Activated CD8-positive, alpha-beta T cell treated with anti-CD3 and anti-CD28 coated beads, Interleukin-2, amount 10 ng/mL, durations not matched to agents 7 days and 5 days (primary cell): ENCODE measurements at regions not wholly inside any gene's neighbourhood (a gene's known extent, or its start where the extent isn't known, plus 50 kb on each side); places are given as distances from the start of the nearest gene placed in this dataset.

Source experiments
- ATAC-seq: fragments of 150-1000 bp; cut with Tn5 transposase; one replicate; pipeline ENCODE4 v1.10.0; 2021; ENCODE audit warnings: moderate library complexity
- CTCF ChIA-PET: fragments of 350-600 bp; sonication (Branson Sonifier 250); formaldehyde crosslinking; loops from one replicate; lab custom pipeline; 2021; ENCODE audit warnings: antibody characterized with exemption; lab: Charles Lee
- POLR2A ChIA-PET: fragments of 350-600 bp; sonication (Branson Sonifier 250); formaldehyde crosslinking; loops from one replicate; lab custom pipeline; 2021; ENCODE audit warnings: antibody characterized with exemption; lab: Charles Lee
- DNase-seq: peaks from one replicate; pipeline ENCODE4 v3.0.0-alpha.2; 2020
- H3K27ac Mint-ChIP-seq: one replicate; pipeline ENCODE4 v1.8.0; 2021; ENCODE audit warnings: mild to moderate bottlenecking, mixed read lengths
- H3K27me3 Mint-ChIP-seq: one replicate; pipeline ENCODE4 v1.8.0; 2021; ENCODE audit warnings: low read depth, mixed read lengths
- H3K36me3 Mint-ChIP-seq: one replicate; pipeline ENCODE4 v1.8.0; 2021; ENCODE audit warnings: low read depth, mixed read lengths
- H3K4me1 Mint-ChIP-seq: one replicate; pipeline ENCODE4 v1.8.0; 2021; ENCODE audit warnings: low read depth, mixed read lengths
- H3K4me3 Mint-ChIP-seq: one replicate; pipeline ENCODE4 v1.8.0; 2021; ENCODE audit warnings: mild to moderate bottlenecking, mixed read lengths
- H3K9me3 Mint-ChIP-seq: one replicate; pipeline ENCODE4 v1.8.0; 2022; ENCODE audit warnings: mixed read lengths; ENCODE audit not compliant: insufficient read depth

DNA sequence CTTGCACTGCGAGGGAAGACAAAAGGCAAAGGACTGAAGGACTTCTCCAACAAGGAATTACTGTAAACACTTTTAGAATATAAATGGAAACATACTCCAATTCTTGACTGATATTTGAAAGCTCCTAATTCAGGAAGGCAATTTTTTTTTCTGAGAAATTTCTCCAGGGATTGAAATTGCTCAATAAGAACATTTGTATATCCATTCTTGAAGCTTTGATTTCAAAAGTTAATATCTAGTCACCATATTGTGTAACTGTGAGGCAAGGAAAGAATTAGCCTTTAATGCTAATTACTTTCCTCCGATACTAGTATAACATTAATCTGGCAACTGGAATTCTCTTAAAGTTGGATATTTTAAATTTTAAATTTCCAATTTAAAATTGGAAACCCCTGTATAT is 188.4 kb upstream of the COL1A2 start:
- CTCF ChIA-PET, result no interaction called here
- Mint-ChIP-seq H3K4me1 (no peaks in the 10 kb centered on the region), H3K9me3 (no peaks in the 10 kb centered on the region), H3K4me3 (no peak overlapping the region), H3K36me3 (no peaks in the 10 kb centered on the region), H3K27ac (no peak overlapping the region), H3K27me3 (no peaks in the 10 kb centered on the region)
- POLR2A ChIA-PET, result no interaction called here
- ATAC-seq, result no peak
- no peak for DNase-seq

GRCh38 chr7:94212160-94212559 is 182.5 kb upstream of the COL1A2 start:
- Mint-ChIP-seq H3K27me3 (no peaks in the 10 kb centered on the region), H3K27ac (no peak overlapping the region), H3K4me1 (no peaks in the 10 kb centered on the region), H3K9me3 (no peaks in the 10 kb centered on the region), H3K4me3 (no peak overlapping the region), H3K36me3 (no peaks in the 10 kb centered on the region)
- no peak for DNase-seq
- POLR2A ChIA-PET, result no interaction called here
- CTCF ChIA-PET, result no interaction called here
- no peak for ATAC-seq

- ATAC-seq (no peak), DNase-seq (no peak)
- Mint-ChIP-seq H3K9me3 (no peaks in the 10 kb centered on the region), H3K27me3 (no peaks in the 10 kb centered on the region), H3K36me3 (no peaks in the 10 kb centered on the region), H3K4me3 (no peak overlapping the region), H3K27ac (no peak overlapping the region), H3K4me1 (no peaks in the 10 kb centered on the region)
- POLR2A ChIA-PET, result no interaction called here
- CTCF ChIA-PET, result no interaction called here
Observed at GRCh38 chr7:94216944-94217461, 177.7 kb upstream of the COL1A2 start.

DNA sequence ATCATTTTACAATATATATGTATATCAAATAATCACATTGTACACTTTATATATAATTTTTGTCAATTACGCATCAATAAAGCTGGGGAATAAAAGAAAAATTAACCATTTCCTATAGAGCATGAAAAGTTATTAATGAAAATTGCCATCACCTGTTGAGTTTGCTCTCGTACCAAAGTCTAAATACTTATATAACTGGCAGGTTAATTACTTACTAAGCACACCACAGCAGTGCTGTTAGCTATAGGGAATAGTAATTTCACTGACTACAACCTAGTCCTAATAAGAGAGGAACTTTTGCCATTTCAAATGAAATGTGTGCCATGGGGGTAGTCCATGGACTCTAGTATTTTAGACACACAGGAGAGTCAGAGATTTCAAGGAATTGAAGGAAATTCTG is 176.9 kb upstream of the COL1A2 start:
- no peak for DNase-seq
- CTCF ChIA-PET, result no interaction called here
- POLR2A ChIA-PET, result no interaction called here

DNA sequence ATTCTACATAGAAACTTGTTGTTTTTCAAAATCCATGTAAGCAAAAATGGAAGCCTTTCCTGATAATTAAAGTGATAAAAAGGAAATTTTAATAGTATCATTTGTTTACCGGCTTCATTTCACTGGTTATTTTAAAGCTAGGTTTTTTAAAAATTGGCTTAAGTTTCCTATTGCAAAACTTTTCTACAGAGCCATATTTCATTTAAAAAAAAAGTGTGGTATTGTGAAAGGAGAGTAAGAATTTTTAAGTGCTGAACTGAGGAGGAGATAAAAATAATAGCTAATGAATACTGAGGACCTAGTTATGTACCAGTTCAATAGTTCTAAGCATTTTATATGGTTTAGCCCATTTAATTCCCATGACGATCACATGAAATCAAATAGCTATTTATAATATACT is 172.2 kb upstream of the COL1A2 start:
- H3K9me3 Mint-ChIP-seq, result no peaks in the 10 kb centered on the region
- ChIA-PET POLR2A (no interaction called here), CTCF (interaction anchor here (1.0 kb wide), 1 partner anchor 135 kb away, joined by 3 read pairs; no protein-coding TSS in a partner anchor)
- no peaks in the 10 kb centered on the region for H3K27me3 Mint-ChIP-seq
- no peak overlapping the region for H3K4me3 Mint-ChIP-seq
- H3K4me1 Mint-ChIP-seq, result no peaks in the 10 kb centered on the region
- no peak for DNase-seq
- no peak for ATAC-seq
- no peak overlapping the region for H3K27ac Mint-ChIP-seq
- H3K36me3 Mint-ChIP-seq, result no peaks in the 10 kb centered on the region

More for the DNA sequence above, 176.9 kb upstream of the COL1A2 start:
- ATAC-seq, result no peak
- Mint-ChIP-seq H3K4me3 (no peak overlapping the region), H3K27me3 (no peaks in the 10 kb centered on the region), H3K9me3 (no peaks in the 10 kb centered on the region), H3K4me1 (no peaks in the 10 kb centered on the region), H3K27ac (no peak overlapping the region), H3K36me3 (no peaks in the 10 kb centered on the region)

DNA sequence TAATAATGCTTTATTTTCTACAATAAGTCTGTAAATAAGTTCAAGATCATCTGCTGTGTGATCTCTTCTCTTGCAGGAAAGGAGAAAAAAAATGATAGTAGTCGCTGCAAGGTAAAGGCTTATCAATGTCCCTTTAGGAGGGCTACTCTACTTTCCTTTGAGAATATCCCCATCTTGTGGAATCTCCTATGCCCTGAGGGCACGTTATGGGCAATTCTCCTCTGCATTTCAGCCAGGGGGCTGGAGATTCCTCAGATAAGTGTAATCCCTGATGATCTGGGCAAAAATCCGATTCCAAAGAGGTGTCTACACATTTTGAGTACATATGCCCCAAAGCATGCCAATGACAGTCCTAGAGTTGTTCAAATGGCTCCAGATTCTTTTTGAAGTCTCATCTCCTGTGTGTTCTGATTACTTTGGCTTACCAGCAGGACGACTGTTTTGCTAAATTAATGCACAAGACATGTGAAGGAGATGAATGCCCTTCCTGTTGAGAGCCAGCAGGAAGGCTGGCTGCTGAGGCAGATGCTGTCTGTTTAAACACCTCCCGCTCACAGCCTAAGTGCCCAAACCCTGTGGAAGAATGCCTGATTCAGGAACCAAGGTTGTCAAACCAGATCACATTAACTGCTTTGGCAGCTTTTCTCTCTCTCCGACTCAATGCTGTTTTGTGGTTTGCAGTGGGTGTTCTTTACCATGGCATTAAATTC is 171.2 kb upstream of the COL1A2 start:
- no peak overlapping the region for H3K4me3 Mint-ChIP-seq
- no peaks in the 10 kb centered on the region for H3K9me3 Mint-ChIP-seq
- no peaks in the 10 kb centered on the region for H3K27me3 Mint-ChIP-seq
- POLR2A ChIA-PET, result no interaction called here
- no peaks in the 10 kb centered on the region for H3K4me1 Mint-ChIP-seq
- CTCF ChIA-PET, result no interaction called here
- H3K36me3 Mint-ChIP-seq, result no peaks in the 10 kb centered on the region
- no peak overlapping the region for H3K27ac Mint-ChIP-seq
- no peak for DNase-seq
- ATAC-seq, result no peak

DNA sequence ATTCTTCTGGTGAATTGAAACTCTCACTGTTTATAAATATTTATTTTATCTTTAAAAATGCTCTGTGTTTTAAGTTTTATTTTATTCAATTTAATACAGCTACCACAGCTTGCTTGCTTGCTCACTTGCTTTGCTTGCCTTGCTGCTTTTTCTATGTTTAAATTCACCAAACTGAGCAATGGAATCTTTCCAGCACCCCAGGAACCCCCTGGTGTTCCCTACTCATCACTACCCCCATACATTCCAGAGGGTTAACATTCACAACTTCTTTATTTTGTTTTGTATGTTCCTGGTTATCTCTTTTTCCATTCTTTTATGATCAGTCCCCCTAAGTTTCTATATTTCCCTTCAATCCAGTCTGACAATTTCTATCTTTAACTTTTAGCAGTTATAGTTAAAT is 166.5 kb upstream of the COL1A2 start:
- no peak overlapping the region for H3K27ac Mint-ChIP-seq

DNA sequence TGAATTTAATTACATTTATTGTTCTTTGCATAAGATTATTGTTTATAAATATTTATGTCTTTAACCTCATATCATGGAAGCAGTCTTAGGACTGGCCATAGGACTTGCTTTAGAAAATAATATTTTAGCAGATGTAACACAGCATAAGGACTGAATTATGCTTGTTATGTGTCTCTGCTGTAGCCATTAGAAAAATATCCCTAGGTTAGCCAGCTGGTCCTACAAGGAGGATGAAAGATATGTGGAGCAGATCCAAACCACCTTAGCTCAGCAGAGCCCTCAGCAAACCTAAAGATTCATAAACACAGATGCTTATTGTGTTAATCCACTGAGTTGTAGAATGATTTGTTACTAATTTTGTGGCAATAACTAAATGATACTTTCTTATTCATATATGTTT is 166.0 kb upstream of the COL1A2 start:
- no peak overlapping the region for H3K27ac Mint-ChIP-seq
- ATAC-seq (no peak), DNase-seq (no peak)
- CTCF ChIA-PET, result no interaction called here
- H3K4me1 Mint-ChIP-seq, result no peaks in the 10 kb centered on the region
- no peaks in the 10 kb centered on the region for H3K9me3 Mint-ChIP-seq
- H3K36me3 Mint-ChIP-seq, result no peaks in the 10 kb centered on the region
- no peaks in the 10 kb centered on the region for H3K27me3 Mint-ChIP-seq
- H3K4me3 Mint-ChIP-seq, result no peak overlapping the region
- POLR2A ChIA-PET, result no interaction called here

More for the DNA sequence above, 166.5 kb upstream of the COL1A2 start:
- no peaks in the 10 kb centered on the region for H3K9me3 Mint-ChIP-seq
- POLR2A ChIA-PET, result no interaction called here
- H3K36me3 Mint-ChIP-seq, result no peaks in the 10 kb centered on the region
- ATAC-seq, result no peak
- no peak overlapping the region for H3K4me3 Mint-ChIP-seq
- no peaks in the 10 kb centered on the region for H3K4me1 Mint-ChIP-seq
- no peak for DNase-seq
- CTCF ChIA-PET, result no interaction called here
- H3K27me3 Mint-ChIP-seq, result no peaks in the 10 kb centered on the region

GRCh38 chr7:94231305-94231704 is 163.4 kb upstream of the COL1A2 start:
- Mint-ChIP-seq H3K36me3 (no peaks in the 10 kb centered on the region), H3K4me1 (no peaks in the 10 kb centered on the region), H3K9me3 (no peaks in the 10 kb centered on the region), H3K27ac (no peak overlapping the region), H3K27me3 (no peaks in the 10 kb centered on the region), H3K4me3 (no peak overlapping the region)
- ChIA-PET CTCF (no interaction called here), POLR2A (no interaction called here)
- DNase-seq (no peak), ATAC-seq (no peak)

DNA sequence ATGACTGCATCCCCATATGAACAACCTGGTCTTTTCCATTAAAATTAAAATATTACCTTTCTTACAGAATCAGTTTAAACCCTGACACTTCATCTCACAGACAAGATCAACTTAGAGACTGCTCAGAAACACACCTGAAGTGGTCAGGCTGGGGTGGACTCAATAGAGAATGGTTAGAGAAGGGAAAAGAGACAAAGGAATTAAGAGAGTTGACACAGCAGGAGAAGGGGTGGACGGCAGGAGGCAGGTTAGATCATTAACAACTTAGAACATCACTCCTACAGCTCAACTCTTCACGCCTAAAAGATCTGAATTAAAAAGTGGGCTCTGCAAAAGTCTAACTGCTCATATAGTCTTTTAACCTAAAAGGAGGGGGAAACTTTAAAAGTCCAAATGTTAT is 157.7 kb upstream of the COL1A2 start:
- CTCF ChIA-PET, result no interaction called here
- no peaks in the 10 kb centered on the region for H3K36me3 Mint-ChIP-seq
- ATAC-seq, result no peak

DNA sequence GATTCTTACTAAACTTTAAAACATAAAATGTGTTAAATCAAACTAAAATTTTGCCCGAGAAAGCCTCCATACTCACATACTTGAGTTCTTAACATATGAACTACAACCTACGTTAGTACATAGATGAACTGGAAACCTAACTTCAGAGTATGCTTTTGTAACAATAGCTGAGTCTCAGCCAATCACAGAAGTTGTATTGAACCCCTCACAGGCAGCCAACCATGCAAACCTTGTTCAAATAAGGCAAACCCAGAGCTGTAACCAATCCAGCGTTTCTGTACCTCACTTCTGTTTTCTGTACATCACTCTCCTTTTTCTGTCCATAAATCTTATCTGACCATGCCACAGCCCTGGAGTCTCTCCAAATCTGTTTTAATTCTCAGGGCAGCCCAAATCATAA is 157.3 kb upstream of the COL1A2 start:
- H3K27ac Mint-ChIP-seq, result no peak overlapping the region
- DNase-seq (no peak), ATAC-seq (no peak)
- H3K4me1 Mint-ChIP-seq, result no peaks in the 10 kb centered on the region
- POLR2A ChIA-PET, result no interaction called here
- no peak overlapping the region for H3K4me3 Mint-ChIP-seq
- H3K27me3 Mint-ChIP-seq, result no peaks in the 10 kb centered on the region
- H3K36me3 Mint-ChIP-seq, result no peaks in the 10 kb centered on the region
- H3K9me3 Mint-ChIP-seq, result no peaks in the 10 kb centered on the region
- CTCF ChIA-PET, result no interaction called here

More for the DNA sequence above, 157.7 kb upstream of the COL1A2 start:
- no peak for DNase-seq
- Mint-ChIP-seq H3K27me3 (no peaks in the 10 kb centered on the region), H3K4me1 (no peaks in the 10 kb centered on the region), H3K4me3 (no peak overlapping the region), H3K9me3 (no peaks in the 10 kb centered on the region), H3K27ac (no peak overlapping the region)
- POLR2A ChIA-PET, result no interaction called here

GRCh38 chr7:94239661-94240234 is 154.9 kb upstream of the COL1A2 start:
- ATAC-seq (no peak), DNase-seq (no peak)
- H3K4me3 Mint-ChIP-seq, result no peak overlapping the region
- no peak overlapping the region for H3K27ac Mint-ChIP-seq
- no peaks in the 10 kb centered on the region for H3K27me3 Mint-ChIP-seq
- no peaks in the 10 kb centered on the region for H3K36me3 Mint-ChIP-seq
- no peaks in the 10 kb centered on the region for H3K4me1 Mint-ChIP-seq
- no peaks in the 10 kb centered on the region for H3K9me3 Mint-ChIP-seq
- CTCF ChIA-PET, result no interaction called here
- POLR2A ChIA-PET, result no interaction called here
